ENCODE measurements at regions not wholly inside any gene's neighbourhood (a gene's known extent, or its start where the extent isn't known, plus 50 kb on each side); places are given as distances from the start of the nearest gene placed in this dataset.

GRCh38 chrX:39174241-39174771 lies 373.0 kb downstream of the MID1IP1 start:
- no peak for DNase-seq (ENCODE audit: low read depth)

DNA sequence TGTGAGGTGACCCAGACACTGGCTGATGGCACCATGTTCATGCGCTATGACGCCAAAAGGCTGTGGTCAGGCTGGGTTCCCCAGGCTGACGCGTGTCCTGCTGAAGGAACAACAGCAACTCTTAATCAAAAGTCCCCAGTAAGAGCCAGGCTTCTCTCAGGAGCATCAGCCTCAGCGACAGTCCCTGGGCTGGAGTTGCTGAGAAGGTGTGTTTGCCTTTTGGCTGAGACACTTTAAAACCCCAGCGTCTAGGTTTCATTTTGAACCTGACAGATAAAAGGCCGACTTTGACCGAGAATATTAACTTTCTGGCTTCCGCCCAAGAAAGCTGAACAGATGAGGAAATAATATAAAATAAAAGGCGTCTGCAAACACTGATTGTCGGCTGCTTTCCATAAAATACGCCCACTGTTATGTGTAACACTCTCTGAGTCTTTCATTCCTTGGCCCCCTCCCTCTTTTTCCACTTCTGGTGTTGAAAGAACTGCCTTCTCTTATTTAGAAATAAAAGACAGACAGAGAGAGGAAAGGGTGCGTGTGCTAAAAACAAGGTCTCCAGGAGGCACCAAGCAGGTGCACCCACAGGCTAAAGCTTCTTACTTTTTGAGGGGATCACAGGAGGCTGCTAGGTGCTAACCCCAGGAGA lies 373.6 kb downstream of the MID1IP1 start:
- DNase-seq (ENCODE audit: low read depth) = no peak

DNA sequence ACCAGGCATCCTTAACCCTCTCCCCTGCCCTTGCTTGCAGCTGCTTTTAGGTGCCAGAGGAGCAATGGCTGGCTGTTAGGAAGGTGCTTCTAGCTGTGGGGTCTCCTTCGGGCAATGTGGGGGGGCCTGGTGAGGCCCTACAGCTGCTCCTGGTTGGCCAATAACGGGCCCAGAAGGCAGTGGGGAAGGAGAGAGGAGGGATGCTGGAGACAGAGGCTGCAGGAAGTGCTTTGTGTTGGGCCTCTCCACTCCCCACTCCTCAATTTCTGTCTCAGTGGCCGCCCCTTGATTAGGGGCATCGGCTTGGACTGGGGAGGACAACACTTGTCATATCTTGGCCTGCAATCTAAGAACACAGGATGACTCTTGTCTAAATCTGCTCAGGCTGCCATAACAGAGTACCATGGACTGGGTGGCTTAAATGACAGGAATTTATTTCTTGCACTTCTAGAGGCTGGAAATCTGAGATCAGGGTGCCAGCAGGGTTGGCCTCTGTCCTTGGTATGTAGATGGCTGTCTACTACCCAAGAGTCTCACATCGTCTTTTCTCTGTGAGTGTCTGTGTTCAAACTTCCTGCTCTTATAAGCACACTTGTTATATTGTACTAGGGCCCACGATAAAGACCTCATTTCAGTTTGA lies 374.3 kb downstream of the MID1IP1 start:
- no peak for DNase-seq (ENCODE audit: low read depth)

DNA sequence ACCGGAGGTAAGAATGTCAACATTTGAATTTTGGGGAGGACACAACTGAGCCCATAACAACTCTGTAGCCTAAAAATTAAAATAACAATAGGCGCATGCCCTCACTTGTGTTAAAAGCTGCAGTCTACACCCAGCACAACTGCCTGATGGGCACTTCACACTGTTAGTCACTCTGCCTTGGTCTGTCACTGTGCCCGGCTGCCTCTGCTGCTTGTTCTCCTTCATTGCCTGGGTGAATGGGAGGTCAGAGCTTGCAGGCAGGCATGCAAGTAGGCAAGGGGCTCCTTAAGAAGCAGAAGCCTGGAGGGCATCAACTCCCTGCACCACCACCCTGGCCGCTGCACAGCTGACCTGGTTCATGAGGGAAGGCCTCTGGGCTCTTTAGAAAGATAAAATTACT lies 374.8 kb downstream of the MID1IP1 start:
- DNase-seq (ENCODE audit: low read depth) = no peak

DNA sequence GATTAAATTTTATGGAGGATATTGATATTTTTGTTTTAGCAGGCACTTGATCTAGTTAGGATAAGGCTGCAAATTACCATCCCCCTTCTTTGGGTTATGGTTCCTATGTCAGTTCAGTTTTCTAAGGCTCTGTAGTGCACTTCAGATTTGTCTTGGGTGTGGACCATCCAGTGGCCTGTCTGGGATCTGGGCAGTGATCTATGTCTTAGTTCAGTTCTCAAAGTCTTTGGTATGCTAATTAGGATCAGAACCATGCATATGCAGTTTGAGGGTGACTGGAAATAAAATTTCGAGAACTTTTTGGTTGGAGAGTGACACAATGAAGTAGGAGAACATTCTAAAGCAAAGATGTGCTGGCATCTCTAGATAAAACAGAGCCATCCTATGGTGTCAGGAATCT lies 388.2 kb downstream of the MID1IP1 start:
- no peak for DNase-seq (ENCODE audit: low read depth)

DNA sequence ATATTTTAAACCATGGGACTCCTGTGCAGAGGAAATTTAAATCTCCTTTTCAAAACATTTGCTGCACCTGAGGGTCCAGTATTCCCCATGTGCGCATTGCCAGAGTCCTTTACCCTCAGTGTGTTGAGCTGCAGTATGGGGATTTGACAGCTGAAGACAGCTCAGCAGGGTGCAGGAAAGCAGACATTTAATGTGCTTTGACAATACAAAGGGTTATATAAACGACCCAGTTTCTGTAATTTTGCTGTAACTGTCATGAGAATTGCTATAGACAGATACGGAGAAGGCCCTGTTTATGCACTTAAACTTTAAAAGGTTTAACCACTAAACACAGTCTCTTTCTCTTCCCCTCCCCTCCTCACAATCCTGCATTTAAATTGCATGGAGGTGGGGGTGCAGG lies 393.4 kb downstream of the MID1IP1 start:
- no peak for DNase-seq (ENCODE audit: low read depth)

DNA sequence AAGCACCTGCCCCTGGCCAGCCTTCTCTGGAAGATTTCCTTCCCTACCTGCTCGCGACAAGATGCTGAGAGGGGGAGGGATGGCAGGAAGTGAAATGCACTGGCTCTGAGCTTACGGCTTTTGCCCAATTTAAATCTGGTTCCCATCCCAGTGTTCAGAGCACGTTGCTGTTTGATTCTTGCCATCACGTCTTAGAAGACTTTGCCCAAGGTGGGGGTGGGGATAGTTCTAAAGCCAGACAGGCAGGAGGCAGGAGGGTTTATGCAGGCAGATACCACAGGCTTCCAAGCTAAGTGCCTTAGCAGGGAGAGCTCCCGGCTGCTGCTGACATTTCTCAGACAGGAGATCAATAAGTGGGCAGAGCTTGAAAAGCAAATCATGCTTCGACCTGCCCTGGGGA lies 393.9 kb downstream of the MID1IP1 start:
- DNase-seq (ENCODE audit: low read depth) = no peak

DNA sequence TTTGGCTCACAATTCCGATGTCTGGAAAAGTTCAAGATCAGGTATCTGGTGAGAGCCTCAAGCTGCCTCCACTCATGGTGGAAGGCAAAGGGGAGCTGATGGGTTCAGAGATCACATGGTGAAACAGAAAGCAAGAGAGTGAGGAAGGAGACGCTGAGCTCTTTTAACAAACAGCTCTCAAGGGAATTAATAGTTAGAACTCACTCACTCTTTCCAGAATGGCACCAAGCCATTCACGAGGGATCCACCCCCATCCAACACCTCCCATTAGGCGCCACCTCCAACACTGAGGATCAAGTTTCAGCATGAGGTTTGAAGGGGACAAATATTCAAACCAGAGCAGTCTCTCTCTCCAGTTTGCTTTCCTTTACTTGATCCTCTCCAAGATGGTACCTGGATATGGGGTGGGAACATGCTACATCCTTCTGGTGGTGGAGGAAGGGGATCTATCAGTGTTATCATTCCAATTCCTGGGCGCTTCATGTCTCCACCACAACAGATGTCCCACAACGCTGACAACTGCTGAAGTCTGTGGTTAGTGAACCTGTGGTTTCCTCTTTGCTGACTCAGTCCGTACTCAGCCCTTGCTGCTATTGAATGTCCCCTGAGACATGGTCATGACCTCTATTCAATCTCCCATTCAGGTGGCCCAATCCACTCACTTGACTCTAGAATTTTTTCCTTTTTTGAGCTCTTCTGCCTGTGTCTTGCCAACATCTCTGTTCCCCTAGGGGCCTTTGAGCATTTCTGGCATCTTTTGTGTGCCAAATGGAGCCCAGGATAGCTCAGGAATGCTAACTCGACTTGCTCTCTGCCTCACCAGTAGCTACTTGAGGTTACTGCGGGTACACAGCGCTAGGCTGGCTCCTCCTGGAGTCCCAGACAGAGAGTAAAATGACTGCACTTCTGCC lies 395.2 kb downstream of the MID1IP1 start:
- DNase-seq (ENCODE audit: low read depth) = peak; percentile 24

GRCh38 chrX:39199429-39199828 lies 398.2 kb downstream of the MID1IP1 start:
- no peak for DNase-seq (ENCODE audit: low read depth)

- DNase-seq (ENCODE audit: low read depth) = no peak
Measured at GRCh38 chrX:39201305-39201990, 400.2 kb downstream of the MID1IP1 start.

- no peak for DNase-seq (ENCODE audit: low read depth)
Measured at GRCh38 chrX:39202641-39203040, 401.4 kb downstream of the MID1IP1 start.

- DNase-seq (ENCODE audit: low read depth) = no peak
Measured at GRCh38 chrX:39203427-39203826, 402.2 kb downstream of the MID1IP1 start.

- DNase-seq (ENCODE audit: low read depth) = no peak
Measured at GRCh38 chrX:39204353-39204752, 403.1 kb downstream of the MID1IP1 start.

DNA sequence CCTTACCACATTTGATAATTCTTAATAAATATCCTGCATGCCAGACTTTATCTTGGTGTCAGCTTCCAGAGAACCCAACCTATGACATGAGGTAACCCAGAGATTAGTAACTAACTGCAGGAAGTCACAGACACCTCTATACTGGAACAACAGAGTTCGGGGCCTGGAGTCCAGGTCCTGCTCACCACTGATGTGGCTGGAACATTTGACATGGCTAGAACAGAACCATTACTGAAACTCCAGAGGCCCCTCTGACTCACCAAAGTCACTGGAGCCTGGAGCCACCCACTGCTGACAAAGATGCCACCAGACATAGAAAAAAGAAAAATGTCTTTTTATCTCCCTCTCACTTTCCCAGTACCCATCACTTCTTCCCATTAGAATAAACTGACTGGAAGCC lies 403.7 kb downstream of the MID1IP1 start:
- no peak for DNase-seq (ENCODE audit: low read depth)

DNA sequence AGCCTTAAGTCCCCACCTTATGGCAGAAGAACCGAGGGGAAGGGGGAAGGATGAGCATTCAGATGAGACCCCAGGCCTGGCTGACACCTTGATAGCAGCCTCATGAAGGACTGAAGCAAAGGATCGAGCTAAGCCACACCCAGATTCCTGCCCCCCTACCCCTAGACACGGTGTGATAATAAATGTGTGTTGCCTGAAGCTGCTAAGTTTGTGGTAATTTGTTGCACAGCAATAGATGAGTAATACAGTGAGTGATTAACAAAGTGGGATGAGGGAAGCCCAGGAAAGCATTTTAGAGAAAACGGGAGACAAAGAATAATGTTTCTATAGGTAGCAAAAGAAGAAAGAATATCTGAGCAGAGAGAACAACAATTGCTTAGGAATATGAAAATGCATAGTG lies 404.2 kb downstream of the MID1IP1 start:
- DNase-seq (ENCODE audit: low read depth) = no peak

DNA sequence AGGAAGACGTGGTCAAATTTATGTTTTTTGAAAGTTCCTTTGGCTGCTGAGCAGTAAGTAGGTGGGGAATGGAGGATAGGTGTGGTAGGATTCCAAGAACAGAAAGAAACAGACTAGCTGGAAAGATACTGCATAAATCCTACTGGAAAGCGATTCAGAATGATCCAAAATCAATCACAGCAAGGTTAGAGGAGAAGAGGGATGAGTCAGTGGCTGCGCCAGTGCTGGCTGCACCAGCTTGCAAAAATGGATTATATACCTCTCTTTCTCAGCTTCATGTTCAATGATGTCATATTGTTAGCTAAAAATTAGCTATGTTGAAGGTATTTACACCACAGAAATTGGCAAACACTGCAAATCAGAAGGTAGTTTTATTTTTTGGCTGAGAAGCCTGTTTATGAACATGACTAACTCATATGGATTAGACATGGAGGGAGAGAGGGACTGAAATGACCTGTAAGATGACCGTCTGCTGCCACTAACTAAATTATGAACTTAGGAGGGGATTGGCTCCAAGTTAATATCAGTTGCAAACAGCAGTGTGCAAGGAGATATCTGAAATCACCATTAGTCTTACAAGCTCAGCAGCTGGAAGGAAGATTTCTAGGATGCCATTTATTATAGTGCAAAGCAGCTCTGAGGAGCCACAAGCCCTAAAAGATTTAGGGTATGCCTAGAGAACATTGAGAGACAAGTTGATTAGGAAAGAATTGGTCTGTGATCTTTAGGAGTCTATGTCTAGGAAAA lies 405.3 kb downstream of the MID1IP1 start:
- no peak for DNase-seq (ENCODE audit: low read depth)

- DNase-seq (ENCODE audit: low read depth) = no peak
Measured at GRCh38 chrX:39211501-39211900, 410.2 kb downstream of the MID1IP1 start.

DNA sequence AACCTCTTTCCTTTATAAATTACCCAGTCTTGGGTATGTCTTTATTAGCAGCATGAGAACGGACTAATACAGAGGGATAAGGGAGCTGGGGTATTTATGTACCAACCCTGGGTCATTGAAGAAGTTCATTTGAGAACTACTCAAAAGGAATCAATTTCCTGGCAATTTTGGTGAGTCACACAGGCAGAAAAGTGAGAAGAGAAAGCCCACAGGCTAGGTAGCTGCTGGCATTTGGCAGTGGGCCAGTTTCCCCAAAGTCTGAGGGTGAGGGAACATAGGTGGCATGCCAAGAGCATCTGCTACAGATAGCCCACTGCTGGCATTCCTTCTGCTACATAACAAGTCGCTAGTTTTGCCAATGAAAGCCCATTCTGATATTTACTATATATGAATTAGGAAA lies 411.2 kb downstream of the MID1IP1 start:
- DNase-seq (ENCODE audit: low read depth) = no peak

- DNase-seq (ENCODE audit: low read depth) = no peak
Measured at GRCh38 chrX:39214387-39215126, 413.3 kb downstream of the MID1IP1 start.

DNA sequence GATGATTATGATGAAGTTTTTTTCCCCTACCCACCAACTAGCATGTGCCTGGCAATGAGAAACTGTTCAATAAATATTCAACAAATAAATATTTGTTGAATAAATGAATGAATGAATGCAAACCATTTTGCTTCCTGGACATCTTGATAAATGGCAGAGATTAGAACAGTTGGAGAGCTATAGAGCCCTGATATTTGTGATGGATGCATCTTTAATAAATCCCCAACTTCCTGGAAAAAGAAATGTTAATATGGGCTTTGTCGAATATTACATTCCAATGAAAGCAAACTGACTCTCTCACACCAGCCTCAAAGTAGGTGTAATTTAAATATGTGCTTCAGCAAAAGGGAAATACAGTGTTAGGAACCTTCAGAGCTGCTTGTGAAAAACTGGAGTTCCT lies 419.7 kb downstream of the MID1IP1 start:
- no peak for DNase-seq (ENCODE audit: low read depth)
